ENCODE measurements at regions not wholly inside any gene's neighbourhood (a gene's known extent, or its start where the extent isn't known, plus 50 kb on each side); places are given as distances from the start of the nearest gene placed in this dataset.

GRCh38 chr14:39680777-39681176 lies 248.5 kb upstream of the FBXO33 start:
- no peak for TF ChIP-seq CTCF (IDR thresholded peaks at IDR 0.05; ENCODE audit: borderline replicate concordance, control extremely low read depth, extremely low read depth, insufficient read depth, missing control alignments)
- in situ Hi-C loops (cut with MboI; ENCODE audit: low sequenced_read_pairs, unreplicated experiment): no loop called here
- no peak for DNase-seq (ENCODE audit: low spot score)

- no peak for DNase-seq (ENCODE audit: low spot score)
- TF ChIP-seq CTCF (IDR thresholded peaks at IDR 0.05; ENCODE audit: borderline replicate concordance, control extremely low read depth, extremely low read depth, insufficient read depth, missing control alignments): no peak
- in situ Hi-C loops (cut with MboI; ENCODE audit: low sequenced_read_pairs, unreplicated experiment): no loop called here
These were observed 241.5 kb upstream of the FBXO33 start for GRCh38 chr14:39673734-39674133.

- no peak for TF ChIP-seq CTCF (IDR thresholded peaks at IDR 0.05; ENCODE audit: borderline replicate concordance, control extremely low read depth, extremely low read depth, insufficient read depth, missing control alignments)
- in situ Hi-C loops (cut with MboI; ENCODE audit: low sequenced_read_pairs, unreplicated experiment): no loop called here
- DNase-seq (ENCODE audit: low spot score): no peak
These were observed 241.1 kb upstream of the FBXO33 start for GRCh38 chr14:39673270-39673711.

- no peak for TF ChIP-seq CTCF (IDR thresholded peaks at IDR 0.05; ENCODE audit: borderline replicate concordance, control extremely low read depth, extremely low read depth, insufficient read depth, missing control alignments)
- DNase-seq (ENCODE audit: low spot score): no peak
- in situ Hi-C loops (cut with MboI; ENCODE audit: low sequenced_read_pairs, unreplicated experiment): no loop called here
These were observed 236.2 kb upstream of the FBXO33 start for GRCh38 chr14:39668449-39668848.

- in situ Hi-C loops (cut with MboI; ENCODE audit: low sequenced_read_pairs, unreplicated experiment): no loop called here
- no peak for TF ChIP-seq CTCF (IDR thresholded peaks at IDR 0.05; ENCODE audit: borderline replicate concordance, control extremely low read depth, extremely low read depth, insufficient read depth, missing control alignments)
- DNase-seq (ENCODE audit: low spot score): no peak
These were observed 234.2 kb upstream of the FBXO33 start for GRCh38 chr14:39666386-39666785.

- in situ Hi-C loops (cut with MboI; ENCODE audit: low sequenced_read_pairs, unreplicated experiment): no loop called here
- DNase-seq (ENCODE audit: low spot score): no peak
- no peak for TF ChIP-seq CTCF (IDR thresholded peaks at IDR 0.05; ENCODE audit: borderline replicate concordance, control extremely low read depth, extremely low read depth, insufficient read depth, missing control alignments)
These were observed 232.8 kb upstream of the FBXO33 start for GRCh38 chr14:39665075-39665475.

GRCh38 chr14:39664646-39665045 lies 232.4 kb upstream of the FBXO33 start:
- in situ Hi-C loops (cut with MboI; ENCODE audit: low sequenced_read_pairs, unreplicated experiment): no loop called here
- no peak for TF ChIP-seq CTCF (IDR thresholded peaks at IDR 0.05; ENCODE audit: borderline replicate concordance, control extremely low read depth, extremely low read depth, insufficient read depth, missing control alignments)
- DNase-seq (ENCODE audit: low spot score): no peak

Data from GM13976 (cell line).